NAMALWA (cell line): ENCODE measurements at regions not wholly inside any gene's neighbourhood (a gene's known extent, or its start where the extent isn't known, plus 50 kb on each side); places are given as distances from the start of the nearest gene placed in this dataset.
A peak's percentile ranks its signal among the peaks of the same experiment; 100 is the strongest.

Experiments
- DNase-seq: peaks from one replicate; pipeline ENCODE4 v3.0.0-alpha.2; 2015; ENCODE audit warnings: low spot score

DNA sequence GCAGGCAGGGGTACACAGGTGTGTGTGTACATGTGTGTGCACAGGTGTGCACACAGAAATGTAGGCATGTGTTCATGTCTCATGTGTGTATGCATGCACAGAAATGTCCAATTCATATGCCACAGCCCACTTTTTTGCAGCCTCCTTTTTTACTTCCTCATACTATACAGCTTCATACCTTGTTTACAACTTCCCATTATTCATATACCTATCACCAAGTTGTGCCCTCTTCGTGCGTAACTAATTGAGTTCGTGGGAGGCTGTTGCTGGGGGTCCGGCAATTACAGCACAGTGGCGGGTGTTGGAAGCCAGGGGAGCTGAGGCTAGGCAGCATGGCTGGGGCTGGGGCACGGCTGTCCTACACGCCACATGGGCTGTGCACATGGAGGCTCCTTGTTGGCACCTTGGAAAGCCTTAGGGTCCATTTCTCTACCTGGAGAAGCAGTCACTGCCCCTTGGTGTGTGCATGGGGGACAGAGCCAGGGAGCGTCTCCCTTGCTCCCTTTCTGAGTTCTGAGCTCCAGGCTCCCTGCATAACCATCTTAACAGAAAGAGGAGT is 266.7 kb downstream of the ENGASE start:
- DNase-seq: no peak

DNA sequence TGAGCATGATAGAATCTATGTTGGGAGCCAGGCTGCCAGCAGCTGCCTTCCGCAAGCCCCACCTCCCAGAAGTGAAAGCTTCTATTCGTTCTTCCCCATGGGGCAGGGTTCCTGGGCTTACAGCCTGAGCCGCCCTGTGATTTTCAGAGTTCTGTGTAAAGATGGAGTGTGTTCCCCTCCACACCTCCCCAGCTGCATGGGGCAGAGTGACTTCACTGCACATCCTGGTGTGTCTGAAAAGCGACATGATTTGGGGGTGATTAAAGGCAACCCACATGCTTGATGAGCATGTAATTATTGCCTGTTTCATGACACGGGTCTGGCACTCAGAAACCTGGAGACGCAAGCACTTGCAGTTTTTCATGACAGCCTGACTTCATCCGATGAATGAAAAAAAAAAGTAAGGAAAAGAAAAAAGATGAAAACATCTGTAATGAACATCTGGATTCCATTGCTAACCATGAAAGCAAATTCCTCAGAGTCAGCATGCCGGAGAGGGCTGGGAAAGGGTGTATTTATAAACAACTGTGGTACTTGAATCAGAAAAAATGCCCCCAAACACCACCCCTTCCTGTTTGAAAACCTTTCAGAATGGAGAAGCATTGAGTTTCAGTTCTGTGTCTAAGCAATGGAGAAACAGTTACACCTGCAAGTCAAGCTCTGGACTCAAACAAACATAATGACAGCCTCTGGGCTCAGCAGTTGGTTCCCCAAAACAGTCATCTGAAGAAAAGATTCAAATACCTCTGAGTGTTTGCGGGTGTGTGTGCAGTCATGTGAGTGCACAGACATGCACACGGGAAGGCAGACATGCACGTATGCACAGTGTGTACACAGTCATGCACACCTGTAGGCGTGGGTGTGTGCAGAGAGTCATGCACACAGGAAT is 266.0 kb downstream of the ENGASE start:
- DNase-seq: peak; percentile 93

DNA sequence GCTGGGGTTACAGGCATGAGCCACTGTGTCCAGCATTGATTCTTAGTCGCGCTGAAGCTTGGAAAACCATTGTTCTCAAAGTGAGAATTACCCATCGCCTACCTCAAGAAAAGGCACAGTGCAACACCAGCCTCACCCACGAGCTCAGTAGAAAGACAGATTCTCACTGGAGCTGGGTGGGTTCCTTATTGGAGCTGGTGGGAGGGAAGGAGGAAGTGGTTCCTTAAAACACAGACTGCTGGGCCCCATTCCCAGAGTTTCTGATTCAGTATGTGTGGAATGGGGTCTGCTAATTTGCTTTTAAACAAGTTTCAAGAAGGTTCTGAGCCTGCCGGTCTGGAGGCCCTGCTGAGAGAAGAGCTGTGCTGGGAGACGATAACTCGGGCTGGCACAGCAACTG is 264.7 kb downstream of the ENGASE start:
- DNase-seq: no peak

DNA sequence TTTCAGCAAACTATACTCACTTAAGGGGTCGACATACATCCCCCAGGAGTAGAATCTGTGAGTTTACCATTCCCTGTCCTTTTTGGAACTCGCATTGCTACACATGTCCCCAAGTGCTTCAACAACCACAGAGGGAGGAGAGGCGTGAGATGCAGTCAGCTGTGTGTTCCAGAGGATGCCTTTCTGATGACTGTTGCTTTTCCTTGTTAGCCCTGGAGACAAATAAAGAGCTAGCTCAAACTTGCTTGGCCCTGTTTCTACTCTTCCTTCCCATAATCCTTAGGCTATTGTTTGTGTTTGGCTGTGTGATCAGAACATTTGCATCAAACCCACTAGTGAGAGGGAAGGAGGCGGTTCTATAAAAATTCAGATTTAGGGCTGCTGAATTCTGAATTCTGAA is 264.0 kb downstream of the ENGASE start:
- no peak for DNase-seq

DNA sequence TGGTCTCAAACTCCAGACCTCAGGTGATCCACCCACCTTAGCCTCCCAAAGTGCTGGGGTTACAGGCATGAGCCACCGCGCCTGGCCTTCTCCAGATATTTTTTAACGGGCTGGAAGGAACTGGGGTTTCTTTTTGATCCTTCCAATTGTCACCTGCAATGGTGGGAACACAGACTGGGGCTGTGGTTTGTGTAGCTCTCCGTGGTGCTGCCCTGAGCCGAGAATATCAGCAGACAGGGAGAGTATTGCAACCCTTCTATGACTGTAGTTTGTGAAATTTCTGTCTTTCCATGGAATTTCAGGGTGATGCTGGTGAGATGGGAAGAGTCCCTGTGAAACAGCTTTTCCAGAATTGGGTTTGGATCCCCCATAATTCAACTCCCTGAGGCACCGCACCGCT is 263.5 kb downstream of the ENGASE start:
- DNase-seq: no peak

DNA sequence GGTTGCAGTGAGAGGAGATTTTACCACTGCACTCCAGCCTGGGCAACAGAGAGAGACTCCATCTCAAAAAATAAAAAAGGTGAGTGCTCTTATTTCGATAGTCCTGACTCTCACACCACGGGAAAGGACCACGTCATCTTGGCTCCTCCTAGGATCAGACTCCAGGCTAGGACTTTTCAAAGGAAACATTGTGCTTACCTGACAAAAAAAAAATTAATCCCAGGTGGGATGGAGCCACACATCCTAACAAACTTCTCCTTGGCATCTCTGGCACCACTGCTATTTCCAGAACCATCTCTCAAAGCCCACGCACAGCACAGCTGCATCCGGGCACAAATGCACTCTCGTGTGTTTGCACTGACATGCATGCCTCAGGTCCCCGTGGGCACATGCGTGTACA is 262.4 kb downstream of the ENGASE start:
- DNase-seq: no peak

DNA sequence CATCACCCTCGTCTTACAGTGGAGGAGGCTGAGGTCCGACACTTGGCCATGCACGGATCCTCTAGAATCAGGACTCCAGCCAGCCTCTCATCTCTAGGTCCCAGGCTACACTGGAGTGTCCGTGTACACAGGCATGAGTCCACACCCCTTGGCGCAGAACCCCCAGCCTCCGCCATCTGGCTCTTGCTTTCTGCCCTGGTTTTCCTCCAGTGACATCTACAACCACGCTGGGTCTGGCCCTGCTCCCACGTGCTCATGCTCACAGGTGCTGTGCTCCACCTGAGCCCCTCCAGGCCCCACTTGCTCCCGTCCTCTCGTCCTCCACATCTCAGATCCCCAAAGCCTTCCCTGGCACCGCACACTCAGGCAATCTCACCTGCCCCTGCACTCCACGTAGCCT is 260.8 kb downstream of the ENGASE start:
- DNase-seq: no peak

DNA sequence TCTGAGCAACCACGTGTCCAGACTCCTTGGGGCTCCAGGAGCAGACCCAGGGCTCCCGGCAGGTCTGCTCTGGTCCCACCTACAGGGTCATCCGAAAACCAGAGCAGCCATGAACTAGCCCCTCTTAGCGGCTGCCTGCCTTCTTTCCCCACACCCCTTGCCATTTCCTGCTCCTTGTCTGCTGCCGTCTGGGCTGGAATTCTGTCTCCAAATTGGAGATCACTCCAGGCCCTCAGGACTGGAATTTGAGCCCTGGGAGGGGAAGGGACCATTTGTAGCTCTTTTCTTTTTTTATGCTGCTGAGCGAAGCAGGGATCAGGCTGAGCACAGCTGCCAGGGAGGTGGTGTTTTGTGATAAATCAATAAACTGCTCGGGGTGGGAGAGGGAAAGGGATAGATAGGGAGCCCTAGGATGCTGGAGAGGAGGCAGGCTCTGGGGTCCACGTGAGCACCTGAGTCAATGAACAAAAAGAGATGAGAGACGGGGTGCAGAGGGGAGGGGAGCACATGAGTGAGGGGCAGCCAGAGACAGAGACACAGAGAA is 257.5 kb downstream of the ENGASE start:
- DNase-seq: no peak

DNA sequence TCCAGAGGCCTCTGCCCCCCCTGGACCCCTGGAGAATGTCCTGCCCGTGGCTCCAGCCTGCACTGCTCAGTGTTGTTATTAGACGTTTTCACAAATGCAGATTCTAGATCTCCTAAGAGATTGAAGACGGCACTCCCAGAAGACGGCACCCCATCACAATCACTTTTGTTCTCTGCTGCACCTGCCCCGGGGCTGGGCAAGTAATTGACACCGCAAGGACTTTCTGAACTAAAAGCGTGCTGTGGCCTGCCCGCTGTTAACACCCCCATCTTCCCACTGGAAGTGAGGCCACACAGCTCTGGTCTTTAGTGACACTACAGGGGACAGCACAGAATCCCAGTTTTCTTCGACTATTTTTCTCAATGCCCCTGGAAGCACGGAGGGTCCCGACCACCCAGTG is 256.9 kb downstream of the ENGASE start:
- DNase-seq: no peak

DNA sequence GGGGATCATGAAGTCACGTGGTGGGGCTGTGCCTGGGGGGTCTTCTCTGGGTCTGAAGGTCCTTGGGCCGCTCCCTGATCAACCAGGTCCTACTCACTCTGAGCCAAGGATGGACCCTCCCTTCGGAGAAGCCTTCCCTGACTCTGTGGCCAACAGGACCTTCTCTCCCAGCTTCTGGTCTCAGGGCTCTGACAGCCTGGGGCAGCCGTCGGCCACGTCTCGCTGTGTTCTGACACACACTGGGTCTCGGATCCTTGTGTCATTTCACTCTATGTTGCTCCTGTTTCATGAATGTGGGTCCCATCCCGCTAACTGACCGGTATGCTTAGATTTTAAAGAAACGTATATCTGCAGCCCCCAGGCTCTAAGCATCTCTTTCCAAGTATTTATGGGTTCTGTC is 256.1 kb downstream of the ENGASE start:
- no peak for DNase-seq

DNA sequence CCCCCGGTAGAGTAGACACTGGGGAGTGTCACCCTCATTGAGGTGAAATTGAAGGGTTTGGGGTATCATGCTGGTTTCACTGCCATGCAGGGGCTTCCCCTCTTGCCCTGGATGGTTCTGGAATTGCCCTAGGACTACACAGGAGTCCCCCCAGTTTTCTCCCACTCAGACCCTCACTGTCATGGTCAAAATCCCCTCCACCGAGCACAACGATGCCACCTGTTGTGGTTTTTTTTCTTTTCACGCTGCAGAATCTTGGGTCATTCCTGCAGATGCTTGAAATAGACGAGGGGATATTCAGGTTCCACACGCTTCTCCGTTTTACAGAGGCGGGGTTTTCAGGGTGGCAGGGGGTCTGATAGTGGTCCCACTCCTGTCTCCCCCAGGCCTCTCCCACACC is 255.6 kb downstream of the ENGASE start:
- DNase-seq: no peak

DNA sequence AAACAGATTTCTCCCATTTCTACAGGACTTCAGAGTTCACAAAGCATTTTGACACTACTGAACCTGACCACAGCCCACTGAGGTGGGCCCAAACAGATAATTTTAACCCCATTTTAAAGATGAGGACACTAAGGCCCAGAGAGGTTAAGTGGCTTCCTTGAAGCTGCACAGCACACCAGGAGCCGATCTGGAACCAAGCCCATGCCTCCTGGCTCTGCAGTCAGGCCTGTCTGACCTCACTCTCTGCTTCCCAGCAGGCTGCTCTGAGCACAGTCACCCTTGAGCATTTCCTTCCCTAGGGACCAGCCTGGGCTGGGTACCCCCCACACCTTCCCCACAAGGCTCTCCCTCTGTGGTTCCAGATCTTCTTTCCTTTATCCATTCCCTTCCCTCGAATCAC is 252.2 kb downstream of the ENGASE start:
- no peak for DNase-seq

DNA sequence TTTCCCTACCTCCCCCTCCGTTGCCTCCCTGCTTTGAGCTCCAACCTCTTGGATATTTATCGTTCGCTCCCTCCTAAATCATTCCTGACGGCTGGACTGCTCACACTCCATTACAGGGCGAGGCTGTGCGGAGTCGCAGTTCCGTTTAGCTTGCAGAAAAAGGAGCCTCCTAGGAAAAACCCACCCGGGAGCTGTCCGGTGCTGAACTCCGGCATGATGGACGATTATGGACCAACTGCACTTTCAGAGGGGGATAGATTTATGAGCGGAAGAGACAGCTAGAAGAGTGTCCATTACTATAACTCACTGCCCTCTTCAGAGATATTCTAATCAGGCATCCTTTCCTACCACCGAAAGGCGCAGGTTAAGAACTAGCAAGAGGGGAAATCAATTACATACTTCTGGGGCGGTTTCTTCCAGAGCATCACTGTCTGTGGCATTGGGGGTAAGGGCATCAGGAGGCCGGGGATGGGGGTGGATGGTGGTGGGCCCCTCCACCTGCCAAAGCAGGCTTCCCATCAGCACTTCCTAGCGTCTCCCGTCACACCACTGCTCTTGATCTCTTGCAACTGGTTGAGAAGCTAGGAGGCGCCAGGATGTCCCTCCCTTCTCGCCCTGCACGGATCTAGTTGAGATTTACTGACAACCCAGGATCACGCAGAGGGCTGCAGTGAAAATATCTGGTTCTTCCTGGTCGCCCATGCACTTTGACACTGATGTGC is 251.2 kb downstream of the ENGASE start:
- DNase-seq: no peak

DNA sequence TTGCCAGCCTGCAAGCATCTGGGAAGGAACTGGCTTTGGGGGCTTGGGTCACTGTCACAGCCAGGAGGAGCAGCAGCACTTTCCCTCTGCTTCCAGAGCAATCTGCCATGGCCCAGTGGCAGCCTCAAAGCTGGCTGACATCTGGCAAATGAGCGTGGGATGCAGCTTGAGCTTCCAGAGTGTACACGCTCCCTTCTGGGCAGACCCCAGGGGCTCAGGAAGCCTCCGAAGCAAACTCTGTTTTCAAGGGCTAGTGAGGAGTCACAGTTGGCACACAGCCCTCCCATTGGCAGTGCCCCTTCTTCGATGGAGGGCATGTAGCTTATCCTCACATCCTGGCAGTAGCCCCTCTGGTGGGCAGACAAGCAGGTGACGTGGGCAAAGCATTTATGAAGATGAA is 249.6 kb downstream of the ENGASE start:
- DNase-seq: no peak

DNA sequence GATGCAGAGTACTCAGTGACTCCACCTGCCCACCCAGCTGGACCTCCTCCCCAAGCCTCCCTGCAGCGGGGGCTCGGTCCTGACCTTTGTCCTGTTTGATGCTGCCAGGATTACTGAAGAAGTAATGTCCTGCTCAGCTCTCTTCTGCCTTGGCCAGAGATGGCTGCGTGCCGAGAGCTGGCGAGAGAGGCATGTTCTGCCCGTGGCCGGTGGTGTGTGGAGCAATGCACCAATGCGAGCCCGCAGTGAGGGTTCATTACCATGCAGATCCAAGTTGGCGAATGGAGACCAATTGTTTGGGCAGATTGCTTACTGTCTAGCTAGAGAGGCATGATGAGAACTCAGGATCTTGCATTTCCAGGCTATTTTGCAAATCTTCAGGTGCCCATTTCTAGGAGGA is 248.9 kb downstream of the ENGASE start:
- DNase-seq: no peak

DNA sequence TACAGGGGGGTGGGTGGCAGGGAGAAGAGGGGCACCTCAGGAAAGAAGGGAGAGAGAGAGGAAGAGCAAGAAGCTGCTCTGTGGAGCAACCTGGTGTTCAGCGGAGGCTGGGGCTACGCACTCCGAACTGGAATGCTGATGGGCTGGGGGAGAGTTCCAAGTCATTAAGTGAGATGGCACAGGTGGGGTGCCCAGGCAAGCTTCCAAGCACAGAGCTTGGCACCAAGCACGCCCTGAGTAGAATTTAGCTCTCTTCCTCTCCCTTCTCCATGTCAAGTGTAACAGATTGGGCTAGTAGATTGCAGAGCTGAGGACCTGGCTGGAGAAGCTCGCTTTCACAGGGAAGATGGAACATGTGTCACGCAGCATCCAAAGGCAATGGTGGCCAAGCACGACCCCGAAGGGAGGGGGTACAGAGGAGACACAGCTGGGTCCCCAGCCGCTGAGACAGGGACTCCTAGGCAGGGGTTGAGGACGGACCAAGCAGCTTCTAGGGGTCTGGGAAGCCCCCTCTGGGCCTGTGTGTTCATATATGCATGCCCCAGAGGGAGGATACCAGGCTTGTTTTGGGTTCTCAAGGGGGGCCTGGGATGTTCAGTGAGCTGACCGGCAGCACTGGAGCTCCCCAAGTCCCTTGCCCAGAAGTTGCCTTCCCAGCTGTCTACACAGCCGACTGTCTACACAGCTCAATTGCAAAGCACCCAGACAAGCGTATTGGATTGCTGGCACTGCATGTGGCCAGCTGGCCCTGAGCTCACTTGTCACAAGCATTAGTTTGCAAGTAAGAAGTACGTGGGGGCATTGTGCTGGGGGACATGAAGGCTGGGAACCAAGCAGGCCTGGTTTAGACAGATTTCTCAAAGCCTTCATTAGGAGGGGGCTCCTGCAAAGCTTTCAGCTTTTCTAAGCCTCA is 247.8 kb downstream of the ENGASE start:
- no peak for DNase-seq

DNA sequence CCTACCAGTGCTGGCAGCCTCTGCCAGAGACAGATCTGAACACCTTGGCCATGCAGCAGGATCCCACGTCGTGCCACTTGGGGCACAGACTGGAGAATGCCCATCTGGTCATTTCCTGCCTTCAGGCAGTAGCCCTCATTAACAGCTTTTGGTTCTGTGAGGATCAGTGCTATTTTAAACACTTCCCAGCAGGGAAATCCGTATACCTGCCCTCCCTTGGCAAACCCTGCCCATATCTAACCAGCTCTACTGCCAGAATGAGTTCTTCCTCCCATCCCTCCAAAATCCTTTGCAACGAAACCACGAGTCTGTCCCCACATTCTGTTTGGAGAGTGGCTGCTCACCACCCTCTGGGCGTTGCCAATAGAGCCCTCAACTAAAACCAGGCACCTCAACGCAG is 245.7 kb downstream of the ENGASE start:
- no peak for DNase-seq

DNA sequence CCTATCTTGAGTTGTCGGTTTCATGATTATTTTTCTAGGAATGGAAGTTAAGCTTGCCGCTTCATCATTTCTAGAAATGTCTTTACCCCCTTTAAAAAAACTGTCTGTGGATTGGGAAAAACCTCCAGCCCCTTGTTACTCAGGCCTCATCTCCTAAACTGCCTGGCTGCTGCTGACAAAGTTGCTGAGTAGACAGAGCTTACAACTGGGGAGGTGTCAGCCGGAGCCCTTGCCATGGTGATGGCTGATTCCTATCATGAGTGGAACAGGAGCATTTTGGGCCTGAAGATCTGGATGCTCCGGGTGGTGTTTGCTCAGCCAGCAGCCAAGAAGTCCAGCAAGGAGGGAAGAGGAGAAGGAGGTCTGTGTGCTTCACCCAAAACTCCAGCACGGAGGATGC is 243.3 kb downstream of the ENGASE start:
- no peak for DNase-seq

DNA sequence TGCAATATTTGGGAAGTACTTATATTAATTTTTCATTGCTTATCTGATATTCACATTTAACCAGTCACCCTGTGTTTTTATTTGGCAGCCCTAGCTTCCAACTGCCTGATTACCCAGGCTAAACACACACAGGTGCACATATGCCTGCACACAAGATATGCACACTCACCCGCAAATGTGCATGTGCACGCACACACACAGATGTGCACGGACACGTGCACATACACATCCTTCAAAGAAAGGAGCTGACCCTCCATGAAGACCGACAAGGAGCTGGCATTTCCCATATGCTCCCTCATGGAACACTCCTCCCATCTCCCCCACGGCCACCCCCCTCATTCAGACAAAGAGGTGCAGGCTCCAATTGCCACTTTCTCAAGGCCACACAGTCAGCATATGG is 242.2 kb downstream of the ENGASE start:
- no peak for DNase-seq

DNA sequence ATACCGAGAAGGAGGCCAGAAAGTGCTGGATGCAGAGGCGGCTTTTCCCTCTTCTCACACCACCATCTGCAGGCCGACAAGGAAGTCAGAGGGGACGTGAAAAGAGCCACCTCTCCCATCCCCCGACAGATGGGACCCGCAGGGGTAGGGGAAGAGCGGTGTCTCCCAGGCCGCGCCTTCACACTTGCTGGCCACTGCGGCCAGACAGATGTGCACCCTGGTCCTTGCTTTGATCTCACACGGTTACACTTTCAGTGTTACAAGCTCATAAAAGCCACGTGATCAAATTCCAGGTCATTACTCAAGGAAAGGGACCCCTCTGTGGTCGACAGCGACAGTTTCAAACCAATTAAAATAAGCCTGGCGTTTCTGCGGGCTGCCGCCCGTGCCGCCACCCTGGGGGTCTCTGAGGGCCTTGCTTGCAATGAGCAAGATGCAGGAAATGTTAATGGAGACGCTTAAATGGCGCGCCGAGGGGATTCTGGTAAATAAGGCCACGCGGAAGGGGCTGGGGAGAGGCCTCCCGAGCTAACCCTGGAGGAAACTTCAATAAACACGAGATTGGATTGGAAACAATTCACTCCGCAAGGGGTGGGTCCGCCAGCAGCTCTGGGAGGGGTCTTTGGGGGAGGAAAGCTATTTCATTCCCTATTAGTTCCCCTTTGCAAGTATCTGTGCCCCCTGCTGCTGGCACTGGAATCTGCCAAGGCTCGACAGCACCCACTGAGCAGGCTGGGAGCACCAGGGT is 240.9 kb downstream of the ENGASE start:
- DNase-seq: no peak
